ENCODE measurements at regions not wholly inside any gene's neighbourhood (a gene's known extent, or its start where the extent isn't known, plus 50 kb on each side); places are given as distances from the start of the nearest gene placed in this dataset.
A peak's percentile ranks its signal among the peaks of the same experiment; 100 is the strongest.

DNA sequence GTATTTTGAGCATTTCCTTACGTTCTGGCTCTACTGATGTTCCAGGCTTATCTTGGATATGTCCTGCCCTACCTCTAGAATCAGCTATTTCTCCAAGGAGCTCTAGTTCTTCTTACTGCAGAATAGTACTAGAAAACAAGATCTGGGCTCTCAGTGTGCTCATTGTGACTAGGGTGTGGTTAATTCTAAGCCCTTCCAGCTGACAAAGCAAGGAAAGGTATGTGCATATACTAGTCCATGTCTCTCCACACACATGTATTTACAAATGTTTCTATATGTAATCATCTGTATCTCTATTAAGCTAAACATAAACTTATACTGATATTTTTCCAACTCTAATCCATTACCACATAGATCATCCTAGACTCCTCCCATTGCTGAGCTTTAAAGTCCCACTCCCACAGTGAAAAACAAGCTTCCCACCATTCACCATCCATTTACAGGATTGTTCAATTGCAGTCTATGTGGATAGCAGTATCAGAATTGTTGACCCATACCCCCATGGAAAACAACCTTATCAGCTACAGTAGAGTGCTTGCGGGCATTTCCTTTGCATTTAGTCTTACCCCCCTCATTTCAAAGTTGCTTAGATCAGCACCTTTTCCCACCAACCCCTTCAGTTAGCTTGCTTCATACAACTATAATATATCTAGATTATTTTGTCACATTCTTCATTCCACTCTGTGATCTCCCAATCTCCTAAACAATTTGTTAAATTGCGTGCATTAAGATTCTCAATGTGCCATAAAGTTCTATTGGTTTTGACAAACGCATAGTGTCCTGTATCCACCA lies 194.5 kb downstream of the SOX9 start:
- no peaks in the 10 kb centered on the region for H3K9me3 ChIP-seq (ENCODE audit: control insufficient read depth, insufficient read depth, low read depth, low read length)
- no peaks in the 10 kb centered on the region for H3K4me1 ChIP-seq (ENCODE audit: control insufficient read depth, insufficient read depth, low read length)
- no peak overlapping the region for H3K4me3 ChIP-seq (ENCODE audit: low read depth, low read length)
- H3K9ac ChIP-seq (ENCODE audit: low read length) = no peak overlapping the region
- no peaks in the 10 kb centered on the region for H3K36me3 ChIP-seq (ENCODE audit: control insufficient read depth, insufficient read depth, low read length)
- H3K27ac ChIP-seq (ENCODE audit: low read depth, low read length) = no peak overlapping the region
- H3K27me3 ChIP-seq (ENCODE audit: control insufficient read depth, insufficient read depth, low read length) = no peaks in the 10 kb centered on the region

DNA sequence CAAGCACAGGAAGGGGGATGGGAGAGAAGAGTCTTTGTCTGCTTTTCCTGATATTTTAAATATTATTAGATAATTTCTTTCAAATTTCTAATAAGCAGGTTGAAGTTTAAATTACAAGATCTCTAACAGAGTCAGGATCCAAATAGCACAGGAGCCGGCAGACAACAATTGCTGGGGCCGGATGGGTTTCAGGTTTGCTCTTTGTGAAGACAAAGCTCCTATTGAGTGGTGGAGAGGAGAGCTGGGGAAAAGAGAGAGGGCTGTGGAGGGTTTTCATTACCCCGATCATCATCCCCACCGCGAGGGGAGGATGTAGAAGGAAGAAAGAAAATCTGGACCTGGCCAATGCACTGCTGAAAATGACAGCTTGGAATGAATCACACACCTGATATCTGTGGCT lies 197.3 kb downstream of the SOX9 start:
- no peak overlapping the region for H3K4me3 ChIP-seq (ENCODE audit: low read depth, low read length)
- no peaks in the 10 kb centered on the region for H3K27me3 ChIP-seq (ENCODE audit: control insufficient read depth, insufficient read depth, low read length)
- no peak overlapping the region for H3K9ac ChIP-seq (ENCODE audit: low read length)
- no peaks in the 10 kb centered on the region for H3K36me3 ChIP-seq (ENCODE audit: control insufficient read depth, insufficient read depth, low read length)
- H3K4me1 ChIP-seq (ENCODE audit: control insufficient read depth, insufficient read depth, low read length) = no peaks in the 10 kb centered on the region
- no peak overlapping the region for H3K27ac ChIP-seq (ENCODE audit: low read depth, low read length)
- H3K9me3 ChIP-seq (ENCODE audit: control insufficient read depth, insufficient read depth, low read depth, low read length) = no peaks in the 10 kb centered on the region

GRCh38 chr17:72321896-72322295 lies 201.1 kb downstream of the SOX9 start:
- Histone ChIP-seq H3K9ac (ENCODE audit: low read length) (no peak overlapping the region), H3K27ac (ENCODE audit: low read depth, low read length) (no peak overlapping the region), H3K4me1 (ENCODE audit: control insufficient read depth, insufficient read depth, low read length) (peaks cover 7% of the 10 kb centered on the region; the same call in 1 of the 2 replicates), H3K27me3 (ENCODE audit: control insufficient read depth, insufficient read depth, low read length) (no peaks in the 10 kb centered on the region), H3K4me3 (ENCODE audit: low read depth, low read length) (no peak overlapping the region), H3K9me3 (ENCODE audit: control insufficient read depth, insufficient read depth, low read depth, low read length) (peaks cover 2% of the 10 kb centered on the region; the same call in 1 of the 2 replicates), H3K36me3 (ENCODE audit: control insufficient read depth, insufficient read depth, low read length) (no peaks in the 10 kb centered on the region)

DNA sequence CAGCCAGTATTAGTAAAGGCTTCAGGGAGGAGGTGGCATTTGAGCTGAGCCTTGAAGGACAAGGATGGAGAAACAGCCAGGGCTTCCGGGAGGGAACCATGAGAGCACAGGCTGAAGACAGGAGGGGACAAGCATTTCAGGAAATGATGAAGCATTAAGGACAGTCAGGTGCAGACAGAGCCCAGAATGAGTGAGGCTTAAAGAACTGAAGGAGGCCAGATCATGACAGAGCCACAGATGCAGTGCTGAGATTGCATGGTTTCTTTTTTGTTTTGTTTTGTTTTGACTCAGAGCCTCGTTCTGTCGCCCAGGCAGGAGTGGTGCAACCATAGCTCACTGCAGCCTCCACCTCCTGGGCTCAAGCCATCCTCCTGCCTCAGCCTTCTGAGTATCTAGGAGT lies 211.5 kb downstream of the SOX9 start:
- no peaks in the 10 kb centered on the region for H3K27me3 ChIP-seq (ENCODE audit: control insufficient read depth, insufficient read depth, low read length)
- no peak overlapping the region for H3K9ac ChIP-seq (ENCODE audit: low read length)
- no peak overlapping the region for H3K27ac ChIP-seq (ENCODE audit: low read depth, low read length)
- peaks cover 11% of the 10 kb centered on the region for H3K4me1 ChIP-seq (ENCODE audit: control insufficient read depth, insufficient read depth, low read length)
- H3K36me3 ChIP-seq (ENCODE audit: control insufficient read depth, insufficient read depth, low read length) = no peaks in the 10 kb centered on the region
- no peaks in the 10 kb centered on the region for H3K9me3 ChIP-seq (ENCODE audit: control insufficient read depth, insufficient read depth, low read depth, low read length)
- H3K4me3 ChIP-seq (ENCODE audit: low read depth, low read length) = no peak overlapping the region

- no peaks in the 10 kb centered on the region for H3K36me3 ChIP-seq (ENCODE audit: control insufficient read depth, insufficient read depth, low read length)
- no peak overlapping the region for H3K27ac ChIP-seq (ENCODE audit: low read depth, low read length)
- no peaks in the 10 kb centered on the region for H3K27me3 ChIP-seq (ENCODE audit: control insufficient read depth, insufficient read depth, low read length)
- no peaks in the 10 kb centered on the region for H3K9me3 ChIP-seq (ENCODE audit: control insufficient read depth, insufficient read depth, low read depth, low read length)
- H3K9ac ChIP-seq (ENCODE audit: low read length) = no peak overlapping the region
- peaks cover 15% of the 10 kb centered on the region for H3K4me1 ChIP-seq (ENCODE audit: control insufficient read depth, insufficient read depth, low read length)
- H3K4me3 ChIP-seq (ENCODE audit: low read depth, low read length) = no peak overlapping the region
Observed at GRCh38 chr17:72333570-72333969, 212.8 kb downstream of the SOX9 start.

- Histone ChIP-seq H3K9ac (ENCODE audit: low read length) (no peak overlapping the region), H3K36me3 (ENCODE audit: control insufficient read depth, insufficient read depth, low read length) (no peaks in the 10 kb centered on the region), H3K27ac (ENCODE audit: low read depth, low read length) (no peak overlapping the region), H3K27me3 (ENCODE audit: control insufficient read depth, insufficient read depth, low read length) (no peaks in the 10 kb centered on the region), H3K9me3 (ENCODE audit: control insufficient read depth, insufficient read depth, low read depth, low read length) (no peaks in the 10 kb centered on the region), H3K4me3 (ENCODE audit: low read depth, low read length) (no peak overlapping the region), H3K4me1 (ENCODE audit: control insufficient read depth, insufficient read depth, low read length) (peaks cover 21% of the 10 kb centered on the region)
Observed at GRCh38 chr17:72334205-72334604, 213.4 kb downstream of the SOX9 start.

- no peaks in the 10 kb centered on the region for H3K36me3 ChIP-seq (ENCODE audit: control insufficient read depth, insufficient read depth, low read length)
- H3K27ac ChIP-seq (ENCODE audit: low read depth, low read length) = no peak overlapping the region
- no peaks in the 10 kb centered on the region for H3K9me3 ChIP-seq (ENCODE audit: control insufficient read depth, insufficient read depth, low read depth, low read length)
- H3K4me1 ChIP-seq (ENCODE audit: control insufficient read depth, insufficient read depth, low read length) = peaks cover 26% of the 10 kb centered on the region
- no peaks in the 10 kb centered on the region for H3K27me3 ChIP-seq (ENCODE audit: control insufficient read depth, insufficient read depth, low read length)
- H3K4me3 ChIP-seq (ENCODE audit: low read depth, low read length) = no peak overlapping the region
- peak overlapping the region; percentile 7 for H3K9ac ChIP-seq (ENCODE audit: low read length)
Observed at GRCh38 chr17:72336026-72336803, 215.4 kb downstream of the SOX9 start.

- H3K4me3 ChIP-seq (ENCODE audit: low read depth, low read length) = no peak overlapping the region
- no peaks in the 10 kb centered on the region for H3K27me3 ChIP-seq (ENCODE audit: control insufficient read depth, insufficient read depth, low read length)
- no peak overlapping the region for H3K27ac ChIP-seq (ENCODE audit: low read depth, low read length)
Observed at GRCh38 chr17:72336804-72337070, 215.9 kb downstream of the SOX9 start.

DNA sequence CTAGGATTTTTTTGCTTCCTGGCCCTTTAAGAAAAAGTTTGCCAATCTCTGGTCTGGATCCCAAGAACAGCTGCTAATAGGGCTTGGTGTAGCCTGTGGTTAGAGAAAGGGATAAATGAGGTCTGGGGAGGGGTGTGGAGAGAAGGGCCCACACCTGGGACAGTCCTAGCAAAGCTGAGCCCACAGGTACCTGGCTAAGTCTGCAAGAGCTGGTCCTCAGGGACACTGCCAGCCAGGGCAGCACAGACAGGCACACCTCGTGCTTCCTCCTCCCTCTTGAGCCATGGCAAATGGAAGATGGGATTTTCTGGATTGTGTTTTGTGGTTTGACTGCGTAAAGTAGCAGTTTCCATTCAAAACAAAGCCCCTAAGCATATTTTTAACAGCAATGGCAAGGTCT lies 217.5 kb downstream of the SOX9 start:
- no peaks in the 10 kb centered on the region for H3K36me3 ChIP-seq (ENCODE audit: control insufficient read depth, insufficient read depth, low read length)
- no peak overlapping the region for H3K4me3 ChIP-seq (ENCODE audit: low read depth, low read length)
- H3K27me3 ChIP-seq (ENCODE audit: control insufficient read depth, insufficient read depth, low read length) = no peaks in the 10 kb centered on the region
- H3K9ac ChIP-seq (ENCODE audit: low read length) = peak overlapping the region; percentile 43
- H3K9me3 ChIP-seq (ENCODE audit: control insufficient read depth, insufficient read depth, low read depth, low read length) = no peaks in the 10 kb centered on the region
- no peak overlapping the region; the same call in 1 of the 2 replicates for H3K27ac ChIP-seq (ENCODE audit: low read depth, low read length)
- H3K4me1 ChIP-seq (ENCODE audit: control insufficient read depth, insufficient read depth, low read length) = peaks cover 30% of the 10 kb centered on the region

More at GRCh38 chr17:72336804-72337070, 215.9 kb downstream of the SOX9 start:
- H3K4me1 ChIP-seq (ENCODE audit: control insufficient read depth, insufficient read depth, low read length) = peaks cover 27% of the 10 kb centered on the region
- no peak overlapping the region for H3K9ac ChIP-seq (ENCODE audit: low read length)
- no peaks in the 10 kb centered on the region for H3K9me3 ChIP-seq (ENCODE audit: control insufficient read depth, insufficient read depth, low read depth, low read length)
- H3K36me3 ChIP-seq (ENCODE audit: control insufficient read depth, insufficient read depth, low read length) = no peaks in the 10 kb centered on the region

GRCh38 chr17:72338847-72339790 lies 218.3 kb downstream of the SOX9 start:
- Histone ChIP-seq H3K27ac (ENCODE audit: low read depth, low read length) (peak overlapping the region; percentile 32; the same call in 1 of the 2 replicates), H3K4me3 (ENCODE audit: low read depth, low read length) (no peak overlapping the region), H3K27me3 (ENCODE audit: control insufficient read depth, insufficient read depth, low read length) (no peaks in the 10 kb centered on the region), H3K9ac (ENCODE audit: low read length) (peak overlapping the region; percentile 43), H3K36me3 (ENCODE audit: control insufficient read depth, insufficient read depth, low read length) (no peaks in the 10 kb centered on the region), H3K9me3 (ENCODE audit: control insufficient read depth, insufficient read depth, low read depth, low read length) (no peaks in the 10 kb centered on the region), H3K4me1 (ENCODE audit: control insufficient read depth, insufficient read depth, low read length) (peaks cover 30% of the 10 kb centered on the region)

All from HUES6 (cell line).